ENCODE measurements at regions not wholly inside any gene's neighbourhood (a gene's known extent, or its start where the extent isn't known, plus 50 kb on each side); places are given as distances from the start of the nearest gene placed in this dataset.

DNA sequence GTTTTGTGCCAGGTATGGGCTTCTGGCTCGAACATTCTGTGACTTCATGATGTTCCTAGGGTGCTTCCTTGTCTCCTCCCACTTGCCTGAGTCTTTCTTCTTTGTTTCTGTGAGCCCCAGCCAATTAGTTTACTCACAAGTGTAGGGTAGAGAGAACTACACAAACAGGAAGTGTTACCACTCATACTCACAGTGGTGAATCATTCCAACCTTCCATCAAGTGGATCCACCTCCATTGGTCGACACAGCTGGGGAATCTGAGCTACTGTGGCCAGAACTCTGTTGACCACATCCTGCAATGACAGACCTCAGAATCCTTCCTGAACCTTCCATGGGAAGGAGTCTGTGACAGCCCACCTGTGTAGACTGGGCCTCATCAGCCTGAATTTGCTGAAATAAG is 76.8 kb downstream of the UNC5CL start:
- no peak for DNase-seq (ENCODE audit: low read depth)
- no peak for TF ChIP-seq CTCF (IDR thresholded peaks at IDR 0.05; ENCODE audit: control insufficient read depth, extremely low read depth, insufficient read depth)
- H3K4me3 ChIP-seq (ENCODE audit: low read depth, low read length) = no peak overlapping the region

DNA sequence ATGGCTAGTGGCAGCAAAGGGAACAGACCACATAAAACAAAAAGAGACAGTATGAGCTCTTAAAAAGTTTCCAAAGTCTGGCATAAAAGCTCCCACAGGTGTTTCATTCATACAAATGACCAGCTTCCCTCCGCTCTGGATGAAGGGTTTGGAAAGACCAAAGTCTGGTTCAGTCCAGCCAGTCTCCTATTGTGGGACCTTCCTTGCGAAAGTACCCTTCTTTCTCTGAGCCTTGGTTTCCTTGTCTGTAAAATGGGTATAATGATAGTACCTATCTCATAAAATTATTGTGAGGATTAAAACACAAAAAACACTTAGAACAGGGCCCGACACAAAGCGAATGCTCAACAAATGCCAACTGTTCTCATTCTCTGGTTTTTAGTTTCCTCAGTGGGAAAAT is 77.2 kb downstream of the UNC5CL start:
- no peak for DNase-seq (ENCODE audit: low read depth)
- no peak overlapping the region for H3K4me3 ChIP-seq (ENCODE audit: low read depth, low read length)
- TF ChIP-seq CTCF (IDR thresholded peaks at IDR 0.05; ENCODE audit: control insufficient read depth, extremely low read depth, insufficient read depth) = no peak

DNA sequence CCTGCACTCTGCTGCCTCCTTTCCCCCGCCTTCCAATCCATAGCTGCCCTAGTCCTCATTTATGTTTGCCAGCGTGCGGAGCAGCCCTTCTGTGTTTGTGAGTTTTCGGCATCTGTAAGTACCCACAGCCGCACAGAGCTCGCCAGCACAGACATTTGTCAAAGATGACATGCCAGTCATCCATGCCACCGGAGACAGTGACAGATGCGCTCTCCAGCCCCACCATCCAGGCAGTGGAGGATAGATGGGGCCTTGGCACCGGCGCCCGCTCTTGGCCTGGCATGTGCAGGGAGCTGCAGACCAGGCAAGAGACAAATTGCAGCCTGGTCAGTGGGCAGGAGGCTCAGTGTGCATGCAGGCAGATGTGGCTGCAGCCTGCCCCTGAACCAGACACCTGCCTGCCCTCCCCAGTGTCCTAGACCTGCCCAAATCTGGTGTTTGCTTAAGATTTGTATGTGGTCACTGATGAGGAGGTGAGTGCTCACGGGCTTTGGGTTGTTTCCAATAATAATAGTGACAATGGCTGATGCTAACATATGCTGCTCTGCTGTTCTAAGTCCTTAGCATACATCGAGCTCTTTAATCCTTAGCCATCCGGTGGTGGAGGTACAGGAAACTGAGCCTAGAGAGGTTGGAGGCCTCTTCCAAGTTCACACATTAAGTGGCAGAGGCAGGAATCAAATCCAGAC is 78.1 kb downstream of the UNC5CL start:
- TF ChIP-seq CTCF (IDR thresholded peaks at IDR 0.05; ENCODE audit: control insufficient read depth, extremely low read depth, insufficient read depth) = no peak
- no peak for DNase-seq (ENCODE audit: low read depth)
- no peak overlapping the region for H3K4me3 ChIP-seq (ENCODE audit: low read depth, low read length)

GRCh38 chr6:40959781-40960327 is 79.2 kb downstream of the UNC5CL start:
- TF ChIP-seq CTCF (IDR thresholded peaks at IDR 0.05; ENCODE audit: control insufficient read depth, extremely low read depth, insufficient read depth) = no peak
- no peak for DNase-seq (ENCODE audit: low read depth)
- no peak overlapping the region for H3K4me3 ChIP-seq (ENCODE audit: low read depth, low read length)

GRCh38 chr6:40958738-40959137 is 80.3 kb downstream of the UNC5CL start:
- no peak for TF ChIP-seq CTCF (IDR thresholded peaks at IDR 0.05; ENCODE audit: control insufficient read depth, extremely low read depth, insufficient read depth)
- no peak for DNase-seq (ENCODE audit: low read depth)
- H3K4me3 ChIP-seq (ENCODE audit: low read depth, low read length) = no peak overlapping the region

- TF ChIP-seq CTCF (IDR thresholded peaks at IDR 0.05; ENCODE audit: control insufficient read depth, extremely low read depth, insufficient read depth) = no peak
- DNase-seq (ENCODE audit: low read depth) = no peak
- no peak overlapping the region for H3K4me3 ChIP-seq (ENCODE audit: low read depth, low read length)
These were observed 81.2 kb downstream of the UNC5CL start for GRCh38 chr6:40957616-40958492.

Data from LNCaP clone FGC (cell line).